B cell (primary cell): ENCODE measurements at regions not wholly inside any gene's neighbourhood (a gene's known extent, or its start where the extent isn't known, plus 50 kb on each side); places are given as distances from the start of the nearest gene placed in this dataset.

Experiments used
- ATAC-seq: fragments of 200-7000 bp; cut with Tn5 transposase; one replicate; pipeline ENCODE4 v1.10.0; 2021; ENCODE audit warnings: low read depth, mild to moderate bottlenecking, moderate number of reproducible peaks, moderate library complexity
- CTCF ChIA-PET: fragments of 350-600 bp; sonication (Branson Sonifier 250); formaldehyde crosslinking; loops from one replicate; lab custom pipeline; 2021; ENCODE audit warnings: antibody characterized with exemption, inconsistent platforms; lab: Charles Lee
- POLR2A ChIA-PET: fragments of 350-600 bp; sonication (Branson Sonifier 250); formaldehyde crosslinking; loops from one replicate; lab custom pipeline; 2021; ENCODE audit warnings: antibody characterized with exemption; lab: Charles Lee
- DNase-seq: peaks from one replicate; pipeline ENCODE4 v3.0.0; 2013
- H2AFZ ChIP-seq: 2 replicates; pipeline ENCODE4 v1.6.1; 2012; ENCODE audit warnings: mild to moderate bottlenecking, low read depth, low read length; ENCODE audit not compliant: insufficient read depth, poor library complexity, severe bottlenecking
- H3K27ac ChIP-seq, 2 donors: 1 replicate in 1 of 2; 2 replicates in 1 of 2; pipeline ENCODE4 v1.5.1; 2012 to 2013; ENCODE audit warnings: low read length in 2 of 2, mild to moderate bottlenecking in 2 of 2, moderate library complexity in 1 of 2
- H3K27me3 ChIP-seq, 4 experiments: fragments of 200-600 bp in 1 of 4; sonication (generic) in 1 of 4; replicated peaks in 1 of 4; 1 replicate in 2 of 4; 2 replicates in 2 of 4; pipeline versions ENCODE4 v1.6.1 to v1.7.0; 2013 to 2016; ENCODE audit warnings: low read length in 3 of 4, mild to moderate bottlenecking in 2 of 4, mixed read lengths in 1 of 4, moderate library complexity in 1 of 4; ENCODE audit not compliant: insufficient read depth in 4 of 4, control insufficient read depth in 3 of 4; ENCODE audit errors: control extremely low read depth in 1 of 4
- H3K36me3 ChIP-seq, 2 experiments: replicated peaks in 1 of 2; 1 replicate in 1 of 2; 2 replicates in 1 of 2; pipeline versions ENCODE4 v1.6.1 to v1.7.1; 2013; ENCODE audit warnings: low read length in 1 of 2; ENCODE audit not compliant: insufficient read depth in 2 of 2, control insufficient read depth in 1 of 2; ENCODE audit errors: control extremely low read depth in 1 of 2, extremely low read depth in 1 of 2
- H3K4me1 ChIP-seq, 2 donors: fragments of 200-600 bp in 1 of 2; sonication (generic) in 1 of 2; 1 replicate in 1 of 2; 2 replicates in 1 of 2; pipeline versions ENCODE4 v1.5.1 to v1.6.1; 2013 to 2017; ENCODE audit warnings: low read length in 2 of 2; ENCODE audit not compliant: control insufficient read depth in 2 of 2, insufficient read depth in 2 of 2
- H3K4me2 ChIP-seq: replicated peaks from 2 replicates; pipeline ENCODE3; 2012; ENCODE audit warnings: mild to moderate bottlenecking, low read depth, low read length; ENCODE audit not compliant: poor library complexity, severe bottlenecking
- H3K4me3 ChIP-seq, 5 experiments: fragments of 200-600 bp in 1 of 5; sonication (generic) in 1 of 5; 1 replicate in 3 of 5; 2 replicates in 2 of 5; pipeline versions ENCODE4 v1.5.1 to v1.7.0; 2011 to 2016; ENCODE audit warnings: low read length in 4 of 5, mild to moderate bottlenecking in 4 of 5, low read depth in 2 of 5, control low read depth in 1 of 5, moderate library complexity in 1 of 5; ENCODE audit not compliant: insufficient read depth in 1 of 5; ENCODE audit errors: control extremely low read depth in 1 of 5, extremely low read depth in 1 of 5
- H3K79me2 ChIP-seq: fragments of 200-600 bp; sonication (generic); one replicate; pipeline ENCODE4 v1.6.0; 2016; ENCODE audit warnings: low read length; ENCODE audit not compliant: control insufficient read depth, insufficient read depth
- H3K9ac ChIP-seq: fragments of 200-600 bp; sonication (generic); 2 replicates; pipeline ENCODE4 v1.6.1; 2017; ENCODE audit warnings: mild to moderate bottlenecking, low read length, moderate library complexity
- H3K9me3 ChIP-seq, 3 donors: one replicate each; pipeline versions ENCODE4 v1.6.1 to v1.7.1; 2013; ENCODE audit warnings: low read length in 2 of 3; ENCODE audit not compliant: control insufficient read depth in 2 of 3, insufficient read depth in 1 of 3; ENCODE audit errors: control extremely low read depth in 1 of 3
- H4K20me1 ChIP-seq: 2 replicates; pipeline ENCODE4 v1.6.0; 2012; ENCODE audit warnings: mild to moderate bottlenecking, low read length; ENCODE audit not compliant: insufficient read depth, control insufficient read depth, poor library complexity, severe bottlenecking
- H3K27ac Mint-ChIP-seq: one replicate; pipeline ENCODE4 v1.8.0; 2021; ENCODE audit warnings: mixed read lengths
- H3K27me3 Mint-ChIP-seq: one replicate; pipeline ENCODE4 v1.8.0; 2021; ENCODE audit warnings: mixed read lengths
- H3K4me1 Mint-ChIP-seq: one replicate; pipeline ENCODE4 v1.8.0; 2021; ENCODE audit warnings: mixed read lengths
- H3K4me3 Mint-ChIP-seq: one replicate; pipeline ENCODE4 v1.8.0; 2021; ENCODE audit warnings: mixed read lengths
- H3K9me3 Mint-ChIP-seq: one replicate; pipeline ENCODE4 v1.8.0; 2022; ENCODE audit warnings: mixed read lengths; ENCODE audit not compliant: insufficient read depth
- EZH2 ChIP-seq: IDR thresholded peaks from 2 replicates; pipeline ENCODE4 v1.6.1; 2012; ENCODE audit warnings: borderline replicate concordance, low read depth, mild to moderate bottlenecking, moderate library complexity, low read length; ENCODE audit not compliant: insufficient read depth, poor library complexity, severe bottlenecking
- WGBS: methylation state at CpG from one replicate; pipeline ENCODE4 v1.1.5; 2013; ENCODE audit warnings: missing lambda C conversion rate; ENCODE audit not compliant: insufficient coverage; 5-methylcytosine and 5-hydroxymethylcytosine counted together
- intact Hi-C: fragments of 100-400 bp; cut with micrococcal nuclease; formaldehyde crosslinking; loops from one replicate; pipeline ENCODE4 v1.10.0; 2022
- TF ChIP-seq, protein P1 (sequence below): fragments of 200-600 bp; IDR thresholded peaks from one replicate; pipeline ENCODE4 v1.8.0; 2022; ENCODE audit warnings: antibody characterized with exemption, mild to moderate bottlenecking

DNA sequence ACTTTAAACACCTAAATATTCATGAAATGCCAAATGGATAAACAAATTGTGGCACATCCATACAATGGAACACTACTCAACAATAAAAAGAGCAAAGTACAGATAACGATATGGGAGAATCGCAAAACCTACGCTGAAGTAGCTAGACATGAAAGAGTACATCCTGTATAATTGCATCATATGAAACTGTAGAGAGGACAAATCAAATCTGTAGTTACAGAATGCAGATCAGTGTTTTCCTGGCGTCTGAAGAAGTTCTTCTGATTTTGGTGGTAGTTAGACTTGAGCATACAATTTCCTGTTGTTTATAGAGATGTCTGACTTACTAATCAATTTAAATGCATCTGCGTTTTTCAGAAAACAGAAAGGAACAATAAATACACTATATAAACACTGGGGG, 394.4 kb downstream of the SOCS6 start:
- H2AFZ ChIP-seq: no peak overlapping the region
- no peak overlapping the region for H3K27ac Mint-ChIP-seq
- H3K27me3 ChIP-seq: no peaks in the 10 kb centered on the region
- no peak overlapping the region for H3K9ac ChIP-seq
- ATAC-seq (no peak), DNase-seq (no peak)
- no peak overlapping the region for H3K27ac ChIP-seq
- no peaks in the 10 kb centered on the region for H3K27me3 Mint-ChIP-seq
- ChIA-PET CTCF (no interaction called here), POLR2A (no interaction called here)
- no peaks in the 10 kb centered on the region for H3K9me3 ChIP-seq
- H3K4me2 ChIP-seq: no peak overlapping the region
- no peak overlapping the region for H3K4me3 Mint-ChIP-seq
- no peaks in the 10 kb centered on the region for H3K9me3 Mint-ChIP-seq
- no peaks in the 10 kb centered on the region for H3K79me2 ChIP-seq
- WGBS: no CpG with 5 or more reads among the region's 5 CpGs
- no peaks in the 10 kb centered on the region for H4K20me1 ChIP-seq
- no peak overlapping the region for H3K4me3 ChIP-seq
- H3K4me1 Mint-ChIP-seq: no peaks in the 10 kb centered on the region
- H3K4me1 ChIP-seq: no peaks in the 10 kb centered on the region
- TF ChIP-seq EZH2: no peak
- TF ChIP-seq, protein P1, sequence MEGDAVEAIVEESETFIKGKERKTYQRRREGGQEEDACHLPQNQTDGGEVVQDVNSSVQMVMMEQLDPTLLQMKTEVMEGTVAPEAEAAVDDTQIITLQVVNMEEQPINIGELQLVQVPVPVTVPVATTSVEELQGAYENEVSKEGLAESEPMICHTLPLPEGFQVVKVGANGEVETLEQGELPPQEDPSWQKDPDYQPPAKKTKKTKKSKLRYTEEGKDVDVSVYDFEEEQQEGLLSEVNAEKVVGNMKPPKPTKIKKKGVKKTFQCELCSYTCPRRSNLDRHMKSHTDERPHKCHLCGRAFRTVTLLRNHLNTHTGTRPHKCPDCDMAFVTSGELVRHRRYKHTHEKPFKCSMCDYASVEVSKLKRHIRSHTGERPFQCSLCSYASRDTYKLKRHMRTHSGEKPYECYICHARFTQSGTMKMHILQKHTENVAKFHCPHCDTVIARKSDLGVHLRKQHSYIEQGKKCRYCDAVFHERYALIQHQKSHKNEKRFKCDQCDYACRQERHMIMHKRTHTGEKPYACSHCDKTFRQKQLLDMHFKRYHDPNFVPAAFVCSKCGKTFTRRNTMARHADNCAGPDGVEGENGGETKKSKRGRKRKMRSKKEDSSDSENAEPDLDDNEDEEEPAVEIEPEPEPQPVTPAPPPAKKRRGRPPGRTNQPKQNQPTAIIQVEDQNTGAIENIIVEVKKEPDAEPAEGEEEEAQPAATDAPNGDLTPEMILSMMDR: no peak
- intact Hi-C loops: no loop called here
- no peaks in the 10 kb centered on the region for H3K36me3 ChIP-seq

GRCh38 chr18:70674896-70675295, 386.1 kb downstream of the SOCS6 start:
- Histone ChIP-seq H4K20me1 (no peaks in the 10 kb centered on the region), H3K9me3 (peaks cover 0 to 4% (median 2%) of the 10 kb centered on the region in 3 donors), H3K4me3 (no peak overlapping the region), H3K27ac (no peak overlapping the region), H3K36me3 (no peaks in the 10 kb centered on the region), H3K9ac (no peak overlapping the region), H3K79me2 (no peaks in the 10 kb centered on the region), H3K4me1 (peaks cover 10 to 13% of the 10 kb centered on the region in 2 donors), H3K27me3 (no peaks in the 10 kb centered on the region), H3K4me2 (no peak overlapping the region), H2AFZ (no peak overlapping the region)
- no peak overlapping the region for H3K27ac Mint-ChIP-seq
- DNase-seq (no peak), ATAC-seq (no peak)
- peaks cover 11% of the 10 kb centered on the region for H3K4me1 Mint-ChIP-seq
- WGBS: 100% methylated on average over 1 of the region's 3 CpGs
- TF ChIP-seq EZH2: no peak
- TF ChIP-seq, protein P1: no peak
- H3K9me3 Mint-ChIP-seq: no peaks in the 10 kb centered on the region
- ChIA-PET CTCF (no interaction called here), POLR2A (no interaction called here)
- H3K27me3 Mint-ChIP-seq: no peaks in the 10 kb centered on the region
- H3K4me3 Mint-ChIP-seq: no peak overlapping the region
- intact Hi-C loops: no loop called here
